ENCODE measurements at regions not wholly inside any gene's neighbourhood (a gene's known extent, or its start where the extent isn't known, plus 50 kb on each side); places are given as distances from the start of the nearest gene placed in this dataset.
"Not testable (repeated sequence)": the region's sequence is repeated elsewhere in the genome, so short reads cannot be mapped to it uniquely, and the experiment has no call there.

DNA sequence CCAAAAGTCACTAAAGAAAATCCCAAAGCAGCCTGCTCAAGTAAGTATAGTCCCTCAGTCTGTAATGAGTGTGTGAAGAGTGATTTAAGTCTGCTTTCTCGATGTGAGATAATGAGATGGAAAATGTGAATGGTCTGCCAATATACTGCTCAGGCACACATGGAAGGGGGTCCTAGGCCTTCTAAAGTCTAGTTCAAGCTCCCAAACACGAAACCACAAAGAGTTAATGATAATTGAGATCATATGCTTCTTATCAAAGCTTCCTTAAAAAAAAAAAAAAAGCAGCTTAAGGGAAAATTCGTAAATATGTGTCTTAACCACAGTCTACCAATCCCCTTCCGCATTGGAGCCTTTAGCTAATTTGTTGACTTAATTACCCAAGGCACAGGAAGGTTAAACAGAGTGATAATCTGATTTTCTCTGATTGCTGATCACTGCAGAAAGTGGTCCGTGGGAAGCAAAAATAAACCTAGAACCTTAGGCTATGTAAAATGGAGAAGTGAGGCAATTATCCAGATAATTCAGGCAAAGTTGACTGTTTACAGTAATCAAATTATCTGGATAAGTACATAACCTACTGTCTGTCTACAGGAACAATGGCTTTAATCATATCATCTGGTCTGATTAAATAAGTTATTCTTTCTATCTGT, 172.9 kb downstream of the MBL2 start:
- Mint-ChIP-seq H3K27me3 (no peaks in the 10 kb centered on the region), H3K4me1 (no peaks in the 10 kb centered on the region), H3K4me3 (no peak overlapping the region), H3K27ac (no peak overlapping the region), H3K9me3 (peaks cover 0 to 11% (median 5%) of the 10 kb centered on the region in 7 donors), H3K36me3 (no peaks in the 10 kb centered on the region)
- ATAC-seq (ENCODE audit: low read depth in 2 of 2), result no peak
- no peaks in the 10 kb centered on the region for H3K27me3 ChIP-seq (ENCODE audit: control insufficient read depth, insufficient read depth, low read length)
- no peaks in the 10 kb centered on the region for H3K4me1 ChIP-seq (ENCODE audit: control insufficient read depth, insufficient read depth, low read length, poor library complexity, severe bottlenecking)
- no peak overlapping the region for H3K27ac ChIP-seq (ENCODE audit: insufficient read depth, low read length, poor library complexity, severe bottlenecking)
- no peak overlapping the region for H3K4me3 ChIP-seq (ENCODE audit: low read depth, low read length)
- DNase-seq, result no peak
- H3K9me3 ChIP-seq (ENCODE audit: control insufficient read depth in 2 of 2, low read length in 2 of 2), result no peaks in the 10 kb centered on the region
- H3K36me3 ChIP-seq (ENCODE audit: control insufficient read depth, insufficient read depth, low read length), result no peaks in the 10 kb centered on the region

DNA sequence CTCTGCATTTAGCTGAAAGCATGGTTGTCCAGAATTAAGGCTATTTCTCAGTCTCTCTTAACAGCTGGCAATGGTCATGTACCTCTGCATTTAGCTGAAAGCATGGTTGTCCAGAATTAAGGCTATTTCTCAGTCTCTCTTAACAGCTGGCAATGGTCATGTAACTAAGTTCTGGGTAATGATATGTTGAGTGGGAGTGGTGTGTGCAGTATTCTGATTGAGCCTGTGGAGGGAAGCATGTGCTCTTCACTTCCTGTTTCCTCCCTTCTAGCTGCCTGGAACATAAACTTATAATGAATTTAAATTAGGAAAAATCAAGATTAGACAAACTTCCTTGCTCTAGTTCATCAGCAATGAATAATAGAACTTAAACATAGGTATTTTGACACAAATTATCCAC, 168.5 kb downstream of the MBL2 start:
- H3K4me1 ChIP-seq (ENCODE audit: control insufficient read depth, insufficient read depth, low read length, poor library complexity, severe bottlenecking); H3K4me3 Mint-ChIP-seq; H3K4me3 ChIP-seq (ENCODE audit: low read depth, low read length); H3K9me3 ChIP-seq (ENCODE audit: control insufficient read depth in 2 of 2, low read length in 2 of 2); H3K27ac Mint-ChIP-seq; H3K4me1 Mint-ChIP-seq; ATAC-seq (ENCODE audit: low read depth in 2 of 2); H3K36me3 Mint-ChIP-seq; H3K27ac ChIP-seq (ENCODE audit: insufficient read depth, low read length, poor library complexity, severe bottlenecking); H3K36me3 ChIP-seq (ENCODE audit: control insufficient read depth, insufficient read depth, low read length); H3K27me3 ChIP-seq (ENCODE audit: control insufficient read depth, insufficient read depth, low read length); DNase-seq; H3K27me3 Mint-ChIP-seq: not testable (repeated sequence)
- peaks cover 0 to 18% (median 5%) of the 10 kb centered on the region in 7 donors for H3K9me3 Mint-ChIP-seq

DNA sequence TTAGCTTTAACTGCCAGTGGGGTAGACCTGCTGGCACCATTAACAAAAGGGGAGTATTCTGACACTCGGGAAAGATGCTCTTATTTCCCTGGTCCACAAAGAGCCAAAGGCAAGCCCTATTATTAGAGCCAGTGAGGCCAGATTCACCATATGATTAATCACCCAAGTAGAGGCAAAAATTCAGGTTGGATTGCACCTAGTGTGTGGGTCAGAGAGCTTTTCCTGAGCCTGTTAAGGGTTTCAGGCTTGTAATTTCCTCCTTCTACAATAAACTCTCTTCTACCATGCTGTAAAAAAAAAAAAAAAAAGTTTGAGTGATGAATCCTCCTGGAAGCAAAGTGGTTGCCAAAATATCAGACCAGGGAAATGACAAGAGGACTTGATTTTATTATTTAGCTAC, 163.5 kb downstream of the MBL2 start:
- no peaks in the 10 kb centered on the region for H3K27me3 ChIP-seq (ENCODE audit: control insufficient read depth, insufficient read depth, low read length)
- H3K27ac ChIP-seq (ENCODE audit: insufficient read depth, low read length, poor library complexity, severe bottlenecking), result no peak overlapping the region
- H3K9me3 ChIP-seq (ENCODE audit: control insufficient read depth in 2 of 2, low read length in 2 of 2), result no peaks in the 10 kb centered on the region
- DNase-seq (no peak), ATAC-seq (ENCODE audit: low read depth in 2 of 2) (no peak)
- H3K36me3 ChIP-seq (ENCODE audit: control insufficient read depth, insufficient read depth, low read length), result no peaks in the 10 kb centered on the region
- Mint-ChIP-seq H3K9me3 (peaks cover 0 to 11% (median 3%) of the 10 kb centered on the region in 7 donors), H3K27me3 (no peaks in the 10 kb centered on the region), H3K4me1 (no peaks in the 10 kb centered on the region), H3K27ac (no peak overlapping the region), H3K4me3 (no peak overlapping the region), H3K36me3 (no peaks in the 10 kb centered on the region)
- H3K4me1 ChIP-seq (ENCODE audit: control insufficient read depth, insufficient read depth, low read length, poor library complexity, severe bottlenecking), result no peaks in the 10 kb centered on the region
- no peak overlapping the region for H3K4me3 ChIP-seq (ENCODE audit: low read depth, low read length)

DNA sequence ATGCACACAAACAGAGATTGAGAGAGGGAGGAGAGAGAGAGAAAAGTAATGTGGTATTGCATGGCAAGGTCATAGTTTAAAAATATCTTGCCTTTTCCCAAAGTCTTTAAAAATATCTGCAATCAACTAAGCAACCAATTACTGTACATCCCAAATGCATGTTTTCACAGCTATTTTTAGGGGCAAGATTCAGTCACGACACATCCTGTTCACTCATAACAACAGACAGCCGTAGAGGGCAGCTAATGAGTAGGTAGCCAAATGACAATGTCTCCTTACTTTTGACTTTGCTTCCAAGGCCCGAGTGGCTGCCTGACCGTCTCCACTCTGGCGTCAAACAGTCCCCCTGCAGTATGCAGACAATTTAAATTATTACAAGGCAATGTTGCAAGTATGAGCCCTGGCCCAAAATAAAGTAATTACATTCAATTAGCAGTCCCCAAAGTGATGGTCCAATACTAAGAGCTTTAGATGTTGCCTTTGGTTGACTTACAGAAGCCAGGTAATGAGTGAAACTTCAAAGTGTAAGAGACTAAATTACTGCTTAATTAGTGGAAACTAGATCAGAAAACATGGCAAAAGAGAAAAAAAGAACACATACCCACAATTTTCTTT, 162.9 kb downstream of the MBL2 start:
- peaks cover 0 to 11% (median 3%) of the 10 kb centered on the region in 7 donors for H3K9me3 Mint-ChIP-seq
- no peak for DNase-seq
- ATAC-seq (ENCODE audit: low read depth in 2 of 2), result no peak
- Histone ChIP-seq H3K4me1 (ENCODE audit: control insufficient read depth, insufficient read depth, low read length, poor library complexity, severe bottlenecking) (no peaks in the 10 kb centered on the region), H3K36me3 (ENCODE audit: control insufficient read depth, insufficient read depth, low read length) (no peaks in the 10 kb centered on the region), H3K27me3 (ENCODE audit: control insufficient read depth, insufficient read depth, low read length) (no peaks in the 10 kb centered on the region), H3K9me3 (ENCODE audit: control insufficient read depth in 2 of 2, low read length in 2 of 2) (no peaks in the 10 kb centered on the region), H3K27ac (ENCODE audit: insufficient read depth, low read length, poor library complexity, severe bottlenecking) (no peak overlapping the region), H3K4me3 (ENCODE audit: low read depth, low read length) (no peak overlapping the region)
- H3K27ac Mint-ChIP-seq, result no peak overlapping the region
- H3K27me3 Mint-ChIP-seq, result no peaks in the 10 kb centered on the region
- no peaks in the 10 kb centered on the region for H3K4me1 Mint-ChIP-seq
- no peak overlapping the region for H3K4me3 Mint-ChIP-seq
- H3K36me3 Mint-ChIP-seq, result no peaks in the 10 kb centered on the region

DNA sequence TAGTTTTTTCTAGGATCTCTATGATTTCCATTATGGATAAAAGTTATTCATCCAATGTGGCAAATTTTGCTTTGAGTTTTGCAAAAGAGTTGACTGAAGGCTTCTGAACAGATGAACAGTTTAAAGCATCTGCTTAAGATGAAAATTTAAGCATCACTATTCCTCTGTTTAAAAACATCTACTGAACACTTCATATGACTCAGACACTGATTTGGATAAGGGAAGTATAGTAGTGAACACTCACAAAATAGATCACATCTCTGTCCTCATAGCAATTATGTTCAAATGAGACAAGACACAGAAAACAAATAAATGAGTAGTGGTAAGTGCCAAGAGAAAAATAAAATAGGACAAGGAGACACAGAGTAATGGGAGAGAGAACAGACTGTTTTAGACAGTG, 157.3 kb downstream of the MBL2 start:
- ATAC-seq (ENCODE audit: low read depth in 2 of 2), result no peak
- H3K36me3 Mint-ChIP-seq, result no peaks in the 10 kb centered on the region
- Histone ChIP-seq H3K36me3 (ENCODE audit: control insufficient read depth, insufficient read depth, low read length) (no peaks in the 10 kb centered on the region), H3K9me3 (ENCODE audit: control insufficient read depth in 2 of 2, low read length in 2 of 2) (no peaks in the 10 kb centered on the region), H3K4me1 (ENCODE audit: control insufficient read depth, insufficient read depth, low read length, poor library complexity, severe bottlenecking) (no peaks in the 10 kb centered on the region), H3K4me3 (ENCODE audit: low read depth, low read length) (no peak overlapping the region), H3K27me3 (ENCODE audit: control insufficient read depth, insufficient read depth, low read length) (no peaks in the 10 kb centered on the region), H3K27ac (ENCODE audit: insufficient read depth, low read length, poor library complexity, severe bottlenecking) (no peak overlapping the region)
- no peaks in the 10 kb centered on the region for H3K4me1 Mint-ChIP-seq
- no peak for DNase-seq
- no peaks in the 10 kb centered on the region for H3K27me3 Mint-ChIP-seq
- no peak overlapping the region for H3K4me3 Mint-ChIP-seq
- H3K9me3 Mint-ChIP-seq, result peaks cover 0 to 8% (median 3%) of the 10 kb centered on the region in 7 donors
- no peak overlapping the region for H3K27ac Mint-ChIP-seq

DNA sequence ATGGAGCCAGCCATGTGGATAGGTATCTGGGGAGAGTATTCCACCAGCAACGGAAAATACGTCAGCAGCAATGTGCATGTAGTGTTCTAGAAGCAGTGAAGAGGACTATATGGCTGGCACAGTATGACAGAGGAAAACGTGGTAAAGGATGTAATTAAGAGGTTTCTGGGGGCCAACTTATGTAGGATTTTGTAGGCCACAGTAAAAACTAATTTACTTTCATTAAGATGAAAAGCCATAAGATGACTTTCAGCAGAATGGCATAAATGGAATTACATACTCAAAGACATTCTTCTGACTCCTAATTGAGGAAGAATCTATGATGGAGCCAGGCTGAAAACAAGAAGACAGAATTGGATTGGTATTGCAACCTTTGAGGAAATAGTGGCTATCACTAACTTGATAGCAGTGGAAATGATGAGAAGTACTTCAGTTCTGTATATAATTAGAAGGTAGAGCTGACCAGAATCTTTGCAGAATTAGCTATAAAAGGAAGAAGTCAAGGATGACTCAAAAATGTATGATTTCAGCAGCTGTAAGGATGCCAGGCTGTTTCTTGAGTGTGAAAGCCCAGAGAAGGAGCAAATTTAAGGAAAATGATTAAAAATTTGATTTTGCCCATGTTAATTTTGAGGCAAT, 156.7 kb downstream of the MBL2 start:
- no peak overlapping the region for H3K27ac ChIP-seq (ENCODE audit: insufficient read depth, low read length, poor library complexity, severe bottlenecking)
- Mint-ChIP-seq H3K4me3 (no peak overlapping the region), H3K9me3 (peaks cover 0 to 8% (median 3%) of the 10 kb centered on the region in 7 donors), H3K27me3 (no peaks in the 10 kb centered on the region), H3K27ac (no peak overlapping the region), H3K4me1 (no peaks in the 10 kb centered on the region), H3K36me3 (no peaks in the 10 kb centered on the region)
- H3K4me1 ChIP-seq (ENCODE audit: control insufficient read depth, insufficient read depth, low read length, poor library complexity, severe bottlenecking), result no peaks in the 10 kb centered on the region
- no peak for ATAC-seq (ENCODE audit: low read depth in 2 of 2)
- DNase-seq, result no peak
- H3K27me3 ChIP-seq (ENCODE audit: control insufficient read depth, insufficient read depth, low read length), result no peaks in the 10 kb centered on the region
- H3K4me3 ChIP-seq (ENCODE audit: low read depth, low read length), result no peak overlapping the region
- no peaks in the 10 kb centered on the region for H3K36me3 ChIP-seq (ENCODE audit: control insufficient read depth, insufficient read depth, low read length)
- no peaks in the 10 kb centered on the region for H3K9me3 ChIP-seq (ENCODE audit: control insufficient read depth in 2 of 2, low read length in 2 of 2)

DNA sequence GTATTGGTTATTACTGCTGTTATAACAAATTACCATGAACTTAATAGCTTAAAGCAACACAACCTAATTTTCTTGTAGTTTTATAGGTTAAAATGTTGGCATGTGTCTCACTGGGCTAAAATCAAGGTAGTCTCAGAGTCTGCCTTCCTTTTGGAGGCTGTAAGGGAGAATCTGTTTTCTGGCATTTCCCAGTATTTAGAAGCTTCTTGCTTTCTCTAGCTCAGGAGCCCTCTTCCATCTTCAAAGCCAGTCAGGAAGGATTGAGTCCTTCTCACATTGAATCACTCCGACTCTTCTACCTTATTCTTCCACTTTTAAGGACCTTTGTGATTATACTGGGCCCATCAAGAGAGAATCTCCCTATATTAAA, 156.2 kb downstream of the MBL2 start:
- Mint-ChIP-seq H3K4me1 (no peaks in the 10 kb centered on the region), H3K27ac (no peak overlapping the region), H3K9me3 (peaks cover 0 to 8% (median 3%) of the 10 kb centered on the region in 7 donors), H3K36me3 (no peaks in the 10 kb centered on the region), H3K27me3 (no peaks in the 10 kb centered on the region), H3K4me3 (peak overlapping the region in 1 of 4 donors; percentile 27)
- H3K4me3 ChIP-seq (ENCODE audit: low read depth, low read length), result no peak overlapping the region
- no peaks in the 10 kb centered on the region for H3K9me3 ChIP-seq (ENCODE audit: control insufficient read depth in 2 of 2, low read length in 2 of 2)
- no peaks in the 10 kb centered on the region for H3K4me1 ChIP-seq (ENCODE audit: control insufficient read depth, insufficient read depth, low read length, poor library complexity, severe bottlenecking)
- H3K36me3 ChIP-seq (ENCODE audit: control insufficient read depth, insufficient read depth, low read length), result no peaks in the 10 kb centered on the region
- no peak for ATAC-seq (ENCODE audit: low read depth in 2 of 2)
- no peak for DNase-seq
- H3K27ac ChIP-seq (ENCODE audit: insufficient read depth, low read length, poor library complexity, severe bottlenecking), result no peak overlapping the region
- no peaks in the 10 kb centered on the region for H3K27me3 ChIP-seq (ENCODE audit: control insufficient read depth, insufficient read depth, low read length)

DNA sequence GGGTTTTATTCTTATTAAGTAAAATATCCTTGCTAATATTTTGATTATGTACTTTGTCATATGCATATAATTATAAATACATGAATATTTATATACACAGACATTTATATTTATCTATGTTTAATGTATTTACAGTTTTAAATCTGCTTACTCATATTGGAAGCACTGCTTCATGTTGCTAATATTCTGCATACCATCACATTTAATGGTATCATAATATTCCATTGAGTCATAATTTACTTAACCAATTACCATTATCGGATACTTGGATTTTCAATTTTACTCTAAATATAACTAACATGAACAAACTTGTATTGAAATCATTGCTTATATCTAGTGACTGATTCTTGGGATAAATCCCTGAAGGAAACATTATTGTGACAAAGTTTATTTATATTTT, 155.2 kb downstream of the MBL2 start:
- Histone ChIP-seq H3K27ac (ENCODE audit: insufficient read depth, low read length, poor library complexity, severe bottlenecking) (no peak overlapping the region), H3K36me3 (ENCODE audit: control insufficient read depth, insufficient read depth, low read length) (no peaks in the 10 kb centered on the region), H3K9me3 (ENCODE audit: control insufficient read depth in 2 of 2, low read length in 2 of 2) (no peaks in the 10 kb centered on the region), H3K4me1 (ENCODE audit: control insufficient read depth, insufficient read depth, low read length, poor library complexity, severe bottlenecking) (no peaks in the 10 kb centered on the region), H3K27me3 (ENCODE audit: control insufficient read depth, insufficient read depth, low read length) (no peaks in the 10 kb centered on the region), H3K4me3 (ENCODE audit: low read depth, low read length) (no peak overlapping the region)
- Mint-ChIP-seq H3K9me3 (peaks cover 0 to 8% (median 2%) of the 10 kb centered on the region in 7 donors), H3K4me3 (no peak overlapping the region), H3K36me3 (no peaks in the 10 kb centered on the region), H3K4me1 (no peaks in the 10 kb centered on the region), H3K27me3 (no peaks in the 10 kb centered on the region), H3K27ac (no peak overlapping the region)
- no peak for DNase-seq
- no peak for ATAC-seq (ENCODE audit: low read depth in 2 of 2)

Measured in CD4-positive, CD25-positive, alpha-beta regulatory T cell (primary cell).